GM21737 (cell line): ENCODE measurements at regions not wholly inside any gene's neighbourhood (a gene's known extent, or its start where the extent isn't known, plus 50 kb on each side); places are given as distances from the start of the nearest gene placed in this dataset.
"Not testable (repeated sequence)": the region's sequence is repeated elsewhere in the genome, so short reads cannot be mapped to it uniquely, and the experiment has no call there.

ENCODE experiments used
- ATAC-seq: cut with Tn5 transposase; IDR thresholded peaks from one replicate; pipeline ENCODE4 v1.9.1; 2021; ENCODE audit warnings: mild to moderate bottlenecking, moderate library complexity; ENCODE audit not compliant: unreplicated experiment

- no peak for ATAC-seq
Measured at GRCh38 chr14:83017296-83017695, 1483.6 kb upstream of the SEL1L start.

GRCh38 chr14:83019744-83020414 is 1486.2 kb upstream of the SEL1L start:
- ATAC-seq: no peak

- no peak for ATAC-seq
Measured at GRCh38 chr14:83021323-83021722, 1487.7 kb upstream of the SEL1L start.

- ATAC-seq: no peak
Measured at GRCh38 chr14:83023369-83023768, 1489.7 kb upstream of the SEL1L start.

GRCh38 chr14:83041224-83041623 is 1507.6 kb upstream of the SEL1L start:
- ATAC-seq: no peak

- ATAC-seq: no peak
Measured at GRCh38 chr14:83042858-83043257, 1509.2 kb upstream of the SEL1L start.

- no peak for ATAC-seq
Measured at GRCh38 chr14:83044001-83044400, 1510.3 kb upstream of the SEL1L start.

- ATAC-seq: no peak
Measured at GRCh38 chr14:83047059-83047830, 1513.6 kb upstream of the SEL1L start.

GRCh38 chr14:83053022-83053710 is 1519.5 kb upstream of the SEL1L start:
- ATAC-seq: no peak

- no peak for ATAC-seq
Measured at GRCh38 chr14:83058068-83058467, 1524.4 kb upstream of the SEL1L start.

- ATAC-seq: no peak
Measured at GRCh38 chr14:83071888-83072501, 1538.3 kb upstream of the SEL1L start.

GRCh38 chr14:83085136-83085535 is 1551.5 kb upstream of the SEL1L start:
- ATAC-seq: no peak

- ATAC-seq: no peak
Measured at GRCh38 chr14:83085725-83086124, 1552.1 kb upstream of the SEL1L start.

GRCh38 chr14:83091991-83092956 is 1558.6 kb upstream of the SEL1L start:
- ATAC-seq: not testable (repeated sequence)

- no peak for ATAC-seq
Measured at GRCh38 chr14:83096092-83096491, 1562.4 kb upstream of the SEL1L start.

- ATAC-seq: no peak
Measured at GRCh38 chr14:83101846-83102245, 1568.2 kb upstream of the SEL1L start.

GRCh38 chr14:83118029-83118428 is 1584.4 kb upstream of the SEL1L start:
- ATAC-seq: no peak

- no peak for ATAC-seq
Measured at GRCh38 chr14:83120187-83120586, 1586.5 kb upstream of the SEL1L start.

GRCh38 chr14:83126076-83126475 is 1592.4 kb upstream of the SEL1L start:
- ATAC-seq: no peak

- no peak for ATAC-seq
Measured at GRCh38 chr14:83128783-83129182, 1595.1 kb upstream of the SEL1L start.
